GM12878 (cell line): ENCODE measurements at regions not wholly inside any gene's neighbourhood (a gene's known extent, or its start where the extent isn't known, plus 50 kb on each side); places are given as distances from the start of the nearest gene placed in this dataset.

ENCODE experiments used
- ATAC-seq: fragments of 200-7000 bp; cut with Tn5 transposase; 3 replicates; pipeline ENCODE4 v1.9.1; 2020; ENCODE audit warnings: mild to moderate bottlenecking, moderate library complexity
- BruUV-seq: library from RNA; stranded (reverse); fragments of 400-500 nt; replicated peaks from 2 replicates; lab custom pipeline; 2021; lab: Mats Ljungman, UMichigan
- CTCF ChIA-PET: fragments of 300-600 bp; sonication (Branson Sonifier 250); formaldehyde crosslinking; extraction: SDS; loops from one replicate; lab custom pipeline; 2021; ENCODE audit warnings: inconsistent platforms; lab: Yijun Ruan, JAX
- POLR2A ChIA-PET: fragments of 350-600 bp; formaldehyde crosslinking; extraction: SDS; loops from one replicate; lab custom pipeline; 2021; ENCODE audit warnings: inconsistent platforms; lab: Charles Lee
- RAD21 ChIA-PET: fragments of 300-600 bp; sonication (Branson Sonifier 250); formaldehyde crosslinking; loops from one replicate; lab custom pipeline; 2023; ENCODE audit warnings: antibody characterized with exemption; ENCODE audit not compliant: unreplicated experiment; lab: Charles Lee
- SMC1A ChIA-PET: fragments of 300-600 bp; sonication (Branson Sonifier 250); formaldehyde crosslinking; loops from one replicate; lab custom pipeline; 2023; ENCODE audit not compliant: unreplicated experiment, uncharacterized antibody; lab: Charles Lee
- DNase-seq: peaks from one replicate; pipeline ENCODE4 v3.0.0-alpha.2; 2011; ENCODE audit warnings: low read depth, low spot score
- FAIRE-seq: peaks from 3 replicates; lab custom pipeline; 2011; peaks lifted over from hg19 to GRCh38; lab: Jason Lieb, UNC
- H2AFZ ChIP-seq: 2 replicates; pipeline ENCODE4 v1.6.0; 2011; ENCODE audit warnings: low read depth, low read length, control low read depth; ENCODE audit not compliant: control insufficient read depth
- H3K27ac ChIP-seq: 2 replicates; pipeline ENCODE4 v1.5.1; 2011; ENCODE audit warnings: control low read depth; ENCODE audit not compliant: control insufficient read depth, insufficient read depth
- H3K27me3 ChIP-seq, 2 experiments: replicated peaks in 1 of 2; 2 replicates each; pipeline versions ENCODE4 v1.6.0 to v1.6.1; 2011; ENCODE audit warnings: low read length in 1 of 2; ENCODE audit not compliant: control insufficient read depth in 2 of 2, insufficient read depth in 2 of 2
- H3K36me3 ChIP-seq, 2 experiments: 2 replicates each; pipeline ENCODE4 v1.5.1; 2011; ENCODE audit warnings: low read length in 1 of 2; ENCODE audit not compliant: control insufficient read depth in 2 of 2, insufficient read depth in 2 of 2
- H3K4me1 ChIP-seq: 2 replicates; pipeline ENCODE4 v1.6.1; 2011; ENCODE audit warnings: mild to moderate bottlenecking, low read length, moderate library complexity, mixed read lengths; ENCODE audit not compliant: control insufficient read depth, insufficient read depth
- H3K4me2 ChIP-seq: 2 replicates; pipeline ENCODE4 v1.6.0; 2011; ENCODE audit warnings: control low read depth; ENCODE audit not compliant: control insufficient read depth, insufficient read depth
- H3K4me3 ChIP-seq: fragments of 200-600 bp; sonication (generic); 2 replicates; pipeline ENCODE4 v1.5.1; 2016
- H3K79me2 ChIP-seq: 2 replicates; pipeline ENCODE4 v1.6.0; 2011; ENCODE audit warnings: low read length; ENCODE audit not compliant: control insufficient read depth, insufficient read depth
- H3K9ac ChIP-seq: 2 replicates; pipeline ENCODE4 v1.8.0; 2011; ENCODE audit warnings: low read length, control low read depth, mixed read lengths; ENCODE audit not compliant: control insufficient read depth, insufficient read depth
- H3K9me3 ChIP-seq: replicated peaks from 3 replicates; pipeline ENCODE4 v1.5.1; 2011; ENCODE audit warnings: mild to moderate bottlenecking, low read length; ENCODE audit not compliant: control insufficient read depth, insufficient read depth
- H4K20me1 ChIP-seq: 2 replicates; pipeline ENCODE4 v1.6.0; 2011; ENCODE audit not compliant: control insufficient read depth, insufficient read depth
- LARP7 ChIP-seq: fragments of 450-650 bp; IDR thresholded peaks from 2 replicates; pipeline ENCODE4 v1.6.1; 2017; ENCODE audit warnings: mild to moderate bottlenecking
- MYB ChIP-seq: fragments of 150-350 bp; IDR thresholded peaks from 2 replicates; pipeline ENCODE4 v1.6.1; 2014; ENCODE audit warnings: mild to moderate bottlenecking, low read depth, low read length, borderline replicate concordance
- MYC ChIP-seq: IDR thresholded peaks from 2 replicates; pipeline ENCODE4 v1.6.1; 2011; ENCODE audit warnings: mild to moderate bottlenecking, low read length, moderate library complexity, inconsistent platforms; ENCODE audit not compliant: insufficient read depth, insufficient replicate concordance, insufficient read length, severe bottlenecking
- NFYA ChIP-seq: IDR thresholded peaks from 2 replicates; pipeline ENCODE4 v1.6.1; 2011; ENCODE audit warnings: low read depth, mild to moderate bottlenecking, low read length, improper control_type of control experiment, borderline replicate concordance
- NRF1 ChIP-seq: conservative IDR thresholded peaks from 2 replicates; pipeline ENCODE4 v1.6.1; 2011; ENCODE audit warnings: mild to moderate bottlenecking, low read depth, low read length, improper control_type of control experiment
- SP1 ChIP-seq: IDR thresholded peaks from one replicate; pipeline ENCODE4 v1.6.1; 2011; ENCODE audit warnings: low read depth, low read length
- SREBF1 ChIP-seq: IDR thresholded peaks from 2 replicates; pipeline ENCODE4 v1.6.1; 2012; ENCODE audit warnings: mild to moderate bottlenecking, low read length
- SRF ChIP-seq, 2 experiments: IDR thresholded peaks; 2 replicates each; pipeline ENCODE4 v1.6.1; 2011; ENCODE audit warnings: low read depth in 2 of 2, low read length in 2 of 2, mild to moderate bottlenecking in 1 of 2, moderate library complexity in 1 of 2
- ZBTB33 ChIP-seq: fragments of 450-650 bp; IDR thresholded peaks from 2 replicates; pipeline ENCODE4 v1.6.1; 2017; ENCODE audit warnings: mild to moderate bottlenecking
- WGBS: methylation state at CpG from one replicate; pipeline ENCODE4 v1.1.6; 2016; ENCODE audit warnings: low lambda C conversion rate; ENCODE audit not compliant: insufficient replicate concordance, insufficient coverage; ENCODE audit errors: missing lambda C conversion rate; 5-methylcytosine and 5-hydroxymethylcytosine counted together
- in situ Hi-C: fragments of 300-500 bp; cut with MboI; formaldehyde crosslinking; loops from 9 replicates; pipeline ENCODE4 v1.14.3; 2018; ENCODE audit warnings: mixed read lengths
- intact Hi-C: fragments of 100-400 bp; cut with micrococcal nuclease; formaldehyde crosslinking; loops from one replicate; pipeline ENCODE4 v1.14.2; 2022; ENCODE audit not compliant: unreplicated experiment
- TF ChIP-seq, protein P1 (sequence below): fragments of 450-650 bp; IDR thresholded peaks from 2 replicates; pipeline ENCODE4 v1.6.1; 2014; ENCODE audit warnings: mild to moderate bottlenecking
- TF ChIP-seq, protein P2 (sequence below): fragments of 450-650 bp; IDR thresholded peaks from 2 replicates; pipeline ENCODE4 v1.6.1; 2016; ENCODE audit warnings: mild to moderate bottlenecking

- TF ChIP-seq, protein P1, sequence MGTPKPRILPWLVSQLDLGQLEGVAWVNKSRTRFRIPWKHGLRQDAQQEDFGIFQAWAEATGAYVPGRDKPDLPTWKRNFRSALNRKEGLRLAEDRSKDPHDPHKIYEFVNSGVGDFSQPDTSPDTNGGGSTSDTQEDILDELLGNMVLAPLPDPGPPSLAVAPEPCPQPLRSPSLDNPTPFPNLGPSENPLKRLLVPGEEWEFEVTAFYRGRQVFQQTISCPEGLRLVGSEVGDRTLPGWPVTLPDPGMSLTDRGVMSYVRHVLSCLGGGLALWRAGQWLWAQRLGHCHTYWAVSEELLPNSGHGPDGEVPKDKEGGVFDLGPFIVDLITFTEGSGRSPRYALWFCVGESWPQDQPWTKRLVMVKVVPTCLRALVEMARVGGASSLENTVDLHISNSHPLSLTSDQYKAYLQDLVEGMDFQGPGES: no peak
- TF ChIP-seq MYB (no peak), SREBF1 (no peak), SRF (IDR thresholded peaks at IDR 0.05; ENCODE audit: low read depth in 2 of 2, low read length in 2 of 2) (no peak), NFYA (no peak), MYC (no peak)
- TF ChIP-seq, protein P2, sequence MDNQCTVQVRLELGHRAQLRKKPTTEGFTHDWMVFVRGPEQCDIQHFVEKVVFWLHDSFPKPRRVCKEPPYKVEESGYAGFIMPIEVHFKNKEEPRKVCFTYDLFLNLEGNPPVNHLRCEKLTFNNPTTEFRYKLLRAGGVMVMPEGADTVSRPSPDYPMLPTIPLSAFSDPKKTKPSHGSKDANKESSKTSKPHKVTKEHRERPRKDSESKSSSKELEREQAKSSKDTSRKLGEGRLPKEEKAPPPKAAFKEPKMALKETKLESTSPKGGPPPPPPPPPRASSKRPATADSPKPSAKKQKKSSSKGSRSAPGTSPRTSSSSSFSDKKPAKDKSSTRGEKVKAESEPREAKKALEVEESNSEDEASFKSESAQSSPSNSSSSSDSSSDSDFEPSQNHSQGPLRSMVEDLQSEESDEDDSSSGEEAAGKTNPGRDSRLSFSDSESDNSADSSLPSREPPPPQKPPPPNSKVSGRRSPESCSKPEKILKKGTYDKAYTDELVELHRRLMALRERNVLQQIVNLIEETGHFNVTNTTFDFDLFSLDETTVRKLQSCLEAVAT: no peak
Observed at GRCh38 chr6:40961831-40962230, 77.2 kb downstream of the UNC5CL start (continued).

DNA sequence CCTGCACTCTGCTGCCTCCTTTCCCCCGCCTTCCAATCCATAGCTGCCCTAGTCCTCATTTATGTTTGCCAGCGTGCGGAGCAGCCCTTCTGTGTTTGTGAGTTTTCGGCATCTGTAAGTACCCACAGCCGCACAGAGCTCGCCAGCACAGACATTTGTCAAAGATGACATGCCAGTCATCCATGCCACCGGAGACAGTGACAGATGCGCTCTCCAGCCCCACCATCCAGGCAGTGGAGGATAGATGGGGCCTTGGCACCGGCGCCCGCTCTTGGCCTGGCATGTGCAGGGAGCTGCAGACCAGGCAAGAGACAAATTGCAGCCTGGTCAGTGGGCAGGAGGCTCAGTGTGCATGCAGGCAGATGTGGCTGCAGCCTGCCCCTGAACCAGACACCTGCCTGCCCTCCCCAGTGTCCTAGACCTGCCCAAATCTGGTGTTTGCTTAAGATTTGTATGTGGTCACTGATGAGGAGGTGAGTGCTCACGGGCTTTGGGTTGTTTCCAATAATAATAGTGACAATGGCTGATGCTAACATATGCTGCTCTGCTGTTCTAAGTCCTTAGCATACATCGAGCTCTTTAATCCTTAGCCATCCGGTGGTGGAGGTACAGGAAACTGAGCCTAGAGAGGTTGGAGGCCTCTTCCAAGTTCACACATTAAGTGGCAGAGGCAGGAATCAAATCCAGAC lies 78.1 kb downstream of the UNC5CL start:
- Histone ChIP-seq H3K9me3 (no peaks in the 10 kb centered on the region), H3K27me3 (peaks cover 0 to 7% of the 10 kb centered on the region in 2 experiments; a peak in 3 of 4 replicates), H3K79me2 (no peaks in the 10 kb centered on the region), H3K4me3 (no peak overlapping the region), H2AFZ (no peak overlapping the region), H3K27ac (no peak overlapping the region), H3K4me1 (no peaks in the 10 kb centered on the region), H3K4me2 (no peak overlapping the region), H3K36me3 (no peaks in the 10 kb centered on the region), H4K20me1 (no peaks in the 10 kb centered on the region), H3K9ac (no peak overlapping the region)
- ATAC-seq: no peak
- RAD21 ChIA-PET: no interaction called here
- WGBS: 64% methylated on average over 14 of the region's 14 CpGs
- no peak for FAIRE-seq
- SMC1A ChIA-PET: no interaction called here
- intact Hi-C loops (no loop called here), in situ Hi-C loops (no loop called here)
- BruUV-seq: no TSS peak
- no peak for DNase-seq
- no peak for TF ChIP-seq ZBTB33
- no peak for TF ChIP-seq SP1
- no peak for TF ChIP-seq NRF1
- TF ChIP-seq LARP7: no peak
- CTCF ChIA-PET: no interaction called here
- POLR2A ChIA-PET: no interaction called here
